HG02642 (cell line): ENCODE measurements at regions not wholly inside any gene's neighbourhood (a gene's known extent, or its start where the extent isn't known, plus 50 kb on each side); places are given as distances from the start of the nearest gene placed in this dataset.

Experiments
- ATAC-seq: cut with Tn5 transposase; IDR thresholded peaks from one replicate; pipeline ENCODE4 v1.9.1; 2021; ENCODE audit warnings: mild to moderate bottlenecking; ENCODE audit not compliant: unreplicated experiment, poor library complexity

- ATAC-seq, result peak; percentile 35
Measured at GRCh38 chr1:149841597-149842238, 57.6 kb upstream of the BOLA1 start.

GRCh38 chr1:149842458-149843064 lies 56.8 kb upstream of the BOLA1 start:
- ATAC-seq, result peak; percentile 57

- ATAC-seq, result no peak
Measured at GRCh38 chr1:149843431-149844041, 55.8 kb upstream of the BOLA1 start.

- ATAC-seq, result no peak
Measured at GRCh38 chr1:149844101-149844500, 55.3 kb upstream of the BOLA1 start.

- ATAC-seq, result no peak
Measured at GRCh38 chr1:149844650-149845255, 54.6 kb upstream of the BOLA1 start.

GRCh38 chr1:149845416-149845815 lies 54.0 kb upstream of the BOLA1 start:
- ATAC-seq, result no peak

- no peak for ATAC-seq
Measured at GRCh38 chr1:149846042-149846441, 53.3 kb upstream of the BOLA1 start.

GRCh38 chr1:149846593-149847466 lies 52.5 kb upstream of the BOLA1 start:
- no peak for ATAC-seq

GRCh38 chr1:149848340-149849110 lies 50.8 kb upstream of the BOLA1 start:
- no peak for ATAC-seq

- no peak for ATAC-seq
Measured at GRCh38 chr1:149849111-149849946, 50.0 kb upstream of the BOLA1 start.
